H9 (cell line): ENCODE measurements at regions not wholly inside any gene's neighbourhood (a gene's known extent, or its start where the extent isn't known, plus 50 kb on each side); places are given as distances from the start of the nearest gene placed in this dataset.

Experiments
- DNase-seq: peaks from one replicate; pipeline ENCODE4 v3.0.0-alpha.2; 2017
- H2AFZ ChIP-seq: one replicate; pipeline ENCODE4 v1.6.1; 2013; ENCODE audit warnings: mild to moderate bottlenecking, low read length, control low read depth, moderate library complexity
- H2AK5ac ChIP-seq: 2 replicates; pipeline ENCODE4 v1.6.1; 2013; ENCODE audit warnings: low read length, control low read depth, mixed read lengths; ENCODE audit not compliant: insufficient read length
- H2BK120ac ChIP-seq: one replicate; pipeline ENCODE4 v1.6.1; 2013; ENCODE audit warnings: low read depth, mild to moderate bottlenecking, low read length, control low read depth, inconsistent platforms; ENCODE audit not compliant: poor library complexity, severe bottlenecking
- H2BK12ac ChIP-seq: 2 replicates; pipeline ENCODE4 v1.6.1; 2013; ENCODE audit warnings: low read length, control low read depth, mixed read lengths, low read depth; ENCODE audit not compliant: insufficient read length
- H2BK15ac ChIP-seq: 2 replicates; pipeline ENCODE4 v1.6.1; 2013; ENCODE audit warnings: low read depth, low read length, control low read depth
- H2BK20ac ChIP-seq: one replicate; pipeline ENCODE4 v1.6.1; 2013; ENCODE audit warnings: low read depth, mild to moderate bottlenecking, low read length, control low read depth, inconsistent platforms; ENCODE audit not compliant: poor library complexity, severe bottlenecking
- H2BK5ac ChIP-seq: 2 replicates; pipeline ENCODE4 v1.6.1; 2013; ENCODE audit warnings: low read length, control low read depth, mixed read lengths; ENCODE audit not compliant: insufficient read length
- H3K14ac ChIP-seq: 2 replicates; pipeline ENCODE4 v1.6.1; 2013; ENCODE audit warnings: low read length, control low read depth; ENCODE audit not compliant: insufficient read depth
- H3K18ac ChIP-seq: 2 replicates; pipeline ENCODE4 v1.6.1; 2013; ENCODE audit warnings: low read depth, mild to moderate bottlenecking, mixed read lengths, low read length, control low read depth; ENCODE audit not compliant: insufficient read length
- H3K23ac ChIP-seq: 2 replicates; pipeline ENCODE4 v1.6.1; 2013; ENCODE audit warnings: low read length, control low read depth, mixed read lengths, low read depth; ENCODE audit not compliant: insufficient read length
- H3K23me2 ChIP-seq: 2 replicates; pipeline ENCODE4 v1.6.1; 2013; ENCODE audit warnings: low read depth, mild to moderate bottlenecking, mixed read lengths, low read length, control low read depth; ENCODE audit not compliant: insufficient read length, poor library complexity, severe bottlenecking
- H3K27ac ChIP-seq: 2 replicates; pipeline ENCODE4 v1.5.1; 2013; ENCODE audit warnings: low read length, control low read depth, mixed read lengths, low read depth; ENCODE audit not compliant: insufficient read length
- H3K27me3 ChIP-seq: 2 replicates; pipeline ENCODE4 v1.6.1; 2013; ENCODE audit warnings: low read length, control low read depth, inconsistent platforms; ENCODE audit not compliant: insufficient read depth
- H3K4ac ChIP-seq: 2 replicates; pipeline ENCODE4 v1.6.1; 2013; ENCODE audit warnings: low read depth, mild to moderate bottlenecking, control low read depth, inconsistent platforms, low read length, moderate library complexity
- H3K4me1 ChIP-seq: 2 replicates; pipeline ENCODE4 v1.6.1; 2013; ENCODE audit warnings: low read length, control low read depth, inconsistent platforms; ENCODE audit not compliant: insufficient read depth
- H3K4me2 ChIP-seq: 2 replicates; pipeline ENCODE4 v1.6.1; 2013; ENCODE audit warnings: low read length, control low read depth, mixed read lengths; ENCODE audit not compliant: insufficient read length, insufficient read depth
- H3K56ac ChIP-seq: 2 replicates; pipeline ENCODE4 v1.6.1; 2013; ENCODE audit warnings: low read depth, mild to moderate bottlenecking, mixed read lengths, low read length, control low read depth; ENCODE audit not compliant: insufficient read length
- H3K79me1 ChIP-seq: 2 replicates; pipeline ENCODE4 v1.6.1; 2013; ENCODE audit warnings: low read depth, mild to moderate bottlenecking, moderate library complexity, low read length, control low read depth, inconsistent platforms; ENCODE audit not compliant: insufficient read depth, poor library complexity, severe bottlenecking
- H3K79me2 ChIP-seq: 2 replicates; pipeline ENCODE4 v1.6.1; 2013; ENCODE audit warnings: low read length, control low read depth, inconsistent platforms; ENCODE audit not compliant: insufficient read depth
- H3K9ac ChIP-seq: 2 replicates; pipeline ENCODE4 v1.6.1; 2013; ENCODE audit warnings: low read length, control low read depth, mixed read lengths; ENCODE audit not compliant: insufficient read length; ENCODE audit errors: extremely low read depth
- H3K9me3 ChIP-seq: one replicate; pipeline ENCODE4 v1.6.1; 2013; ENCODE audit warnings: low read depth, low read length, inconsistent platforms; ENCODE audit not compliant: control insufficient read depth
- H3T11ph ChIP-seq: one replicate; pipeline ENCODE4 v1.6.1; 2013; ENCODE audit warnings: mild to moderate bottlenecking, low read length, control low read depth, inconsistent platforms
- H4K20me1 ChIP-seq: one replicate; pipeline ENCODE4 v1.6.1; 2013; ENCODE audit not compliant: control insufficient read depth, insufficient read length, insufficient read depth
- H4K5ac ChIP-seq: 2 replicates; pipeline ENCODE4 v1.6.1; 2013; ENCODE audit warnings: low read depth, mild to moderate bottlenecking, mixed read lengths, low read length, control low read depth; ENCODE audit not compliant: insufficient read length
- H4K8ac ChIP-seq: replicated peaks from 2 replicates; pipeline ENCODE4 v1.6.1; 2013; ENCODE audit warnings: low read length, control low read depth, mixed read lengths, low read depth; ENCODE audit not compliant: insufficient read length
- H4K91ac ChIP-seq: 2 replicates; pipeline ENCODE4 v1.6.1; 2013; ENCODE audit warnings: low read depth, mild to moderate bottlenecking, moderate library complexity, mixed read lengths, low read length, control low read depth; ENCODE audit not compliant: insufficient read length
- H3K27ac Mint-ChIP-seq, 3 experiments: 2 replicates in 2 of 3; 3 replicates in 1 of 3; pipeline ENCODE4 v1.8.0; 2020 to 2021; ENCODE audit warnings: mixed read lengths in 3 of 3, mild to moderate bottlenecking in 1 of 3, moderate library complexity in 1 of 3
- H3K27me3 Mint-ChIP-seq: 2 replicates; pipeline ENCODE4 v1.8.0; 2021; ENCODE audit warnings: low read depth, mild to moderate bottlenecking, moderate library complexity, mixed read lengths
- H3K36me3 Mint-ChIP-seq, 3 experiments: 2 replicates in 2 of 3; 3 replicates in 1 of 3; pipeline ENCODE4 v1.8.0; 2020 to 2021; ENCODE audit warnings: low read depth in 3 of 3, mixed read lengths in 3 of 3; ENCODE audit not compliant: insufficient read depth in 1 of 3
- H3K4me1 Mint-ChIP-seq, 2 experiments: 2 replicates each; pipeline ENCODE4 v1.8.0; 2020; ENCODE audit warnings: mixed read lengths in 2 of 2
- H3K4me3 Mint-ChIP-seq, 2 experiments: 2 replicates in 1 of 2; 3 replicates in 1 of 2; pipeline ENCODE4 v1.8.0; 2020 to 2021; ENCODE audit warnings: mild to moderate bottlenecking in 2 of 2, mixed read lengths in 2 of 2, moderate library complexity in 1 of 2
- H3K9me3 Mint-ChIP-seq, 2 experiments: 2 replicates in 1 of 2; 3 replicates in 1 of 2; pipeline ENCODE4 v1.8.0; 2020; ENCODE audit warnings: mild to moderate bottlenecking in 2 of 2, mixed read lengths in 2 of 2, moderate library complexity in 1 of 2
- WGBS: extraction: QIAGEN DNeasy Blood & Tissue Kit; methylation state at CpG from one replicate; pipeline ENCODE4 v1.1.7; 2013; ENCODE audit warnings: missing lambda C conversion rate, low lambda C conversion rate, mixed read lengths; ENCODE audit not compliant: insufficient read length; ENCODE audit errors: extremely low coverage; 5-methylcytosine and 5-hydroxymethylcytosine counted together
- TF ChIP-seq, protein P1 (sequence below): fragments of 200-600 bp; sonication (generic); conservative IDR thresholded peaks from 3 replicates; pipeline ENCODE4 v1.8.0; 2021; ENCODE audit warnings: antibody characterized with exemption, mild to moderate bottlenecking

GRCh38 chr10:57657164-57657765 lies 610.4 kb downstream of the IPMK start:
- H3K9ac ChIP-seq: no peak overlapping the region
- Mint-ChIP-seq H3K27me3 (no peaks in the 10 kb centered on the region), H3K9me3 (no peaks in the 10 kb centered on the region), H3K27ac (no peak overlapping the region), H3K4me3 (no peak overlapping the region), H3K4me1 (peaks cover 0 to 7% of the 10 kb centered on the region in 2 experiments; a peak in 2 of 4 replicates), H3K36me3 (no peaks in the 10 kb centered on the region)
- no peak overlapping the region for H2AFZ ChIP-seq
- no peaks in the 10 kb centered on the region for H3K4me1 ChIP-seq
- H3K9me3 ChIP-seq: no peaks in the 10 kb centered on the region
- no peak overlapping the region for H3K27ac ChIP-seq
- H3K18ac ChIP-seq: no peak overlapping the region
- no peak overlapping the region for H3T11ph ChIP-seq
- WGBS: no CpG with 5 or more reads among the region's 5 CpGs
- H2BK12ac ChIP-seq: no peak overlapping the region
- no peak overlapping the region for H4K8ac ChIP-seq
- H3K14ac ChIP-seq: no peak overlapping the region
- no peak overlapping the region for H3K4me2 ChIP-seq
- H4K91ac ChIP-seq: no peak overlapping the region
- H3K23me2 ChIP-seq: no peaks in the 10 kb centered on the region
- H3K79me1 ChIP-seq: no peaks in the 10 kb centered on the region
- H2AK5ac ChIP-seq: no peak overlapping the region
- H3K4ac ChIP-seq: no peak overlapping the region
- no peak overlapping the region for H3K56ac ChIP-seq
- no peak overlapping the region for H3K23ac ChIP-seq
- H4K20me1 ChIP-seq: no peaks in the 10 kb centered on the region
- H3K79me2 ChIP-seq: no peaks in the 10 kb centered on the region
- no peak overlapping the region for H2BK15ac ChIP-seq
- H2BK20ac ChIP-seq: no peak overlapping the region
- DNase-seq: peak; percentile 71
- H3K27me3 ChIP-seq: no peaks in the 10 kb centered on the region
- TF ChIP-seq, protein P1, sequence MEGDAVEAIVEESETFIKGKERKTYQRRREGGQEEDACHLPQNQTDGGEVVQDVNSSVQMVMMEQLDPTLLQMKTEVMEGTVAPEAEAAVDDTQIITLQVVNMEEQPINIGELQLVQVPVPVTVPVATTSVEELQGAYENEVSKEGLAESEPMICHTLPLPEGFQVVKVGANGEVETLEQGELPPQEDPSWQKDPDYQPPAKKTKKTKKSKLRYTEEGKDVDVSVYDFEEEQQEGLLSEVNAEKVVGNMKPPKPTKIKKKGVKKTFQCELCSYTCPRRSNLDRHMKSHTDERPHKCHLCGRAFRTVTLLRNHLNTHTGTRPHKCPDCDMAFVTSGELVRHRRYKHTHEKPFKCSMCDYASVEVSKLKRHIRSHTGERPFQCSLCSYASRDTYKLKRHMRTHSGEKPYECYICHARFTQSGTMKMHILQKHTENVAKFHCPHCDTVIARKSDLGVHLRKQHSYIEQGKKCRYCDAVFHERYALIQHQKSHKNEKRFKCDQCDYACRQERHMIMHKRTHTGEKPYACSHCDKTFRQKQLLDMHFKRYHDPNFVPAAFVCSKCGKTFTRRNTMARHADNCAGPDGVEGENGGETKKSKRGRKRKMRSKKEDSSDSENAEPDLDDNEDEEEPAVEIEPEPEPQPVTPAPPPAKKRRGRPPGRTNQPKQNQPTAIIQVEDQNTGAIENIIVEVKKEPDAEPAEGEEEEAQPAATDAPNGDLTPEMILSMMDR: peak; percentile 94
- no peak overlapping the region for H4K5ac ChIP-seq
- H2BK5ac ChIP-seq: no peak overlapping the region
- H2BK120ac ChIP-seq: no peak overlapping the region
